ENCODE measurements at regions not wholly inside any gene's neighbourhood (a gene's known extent, or its start where the extent isn't known, plus 50 kb on each side); places are given as distances from the start of the nearest gene placed in this dataset.

DNA sequence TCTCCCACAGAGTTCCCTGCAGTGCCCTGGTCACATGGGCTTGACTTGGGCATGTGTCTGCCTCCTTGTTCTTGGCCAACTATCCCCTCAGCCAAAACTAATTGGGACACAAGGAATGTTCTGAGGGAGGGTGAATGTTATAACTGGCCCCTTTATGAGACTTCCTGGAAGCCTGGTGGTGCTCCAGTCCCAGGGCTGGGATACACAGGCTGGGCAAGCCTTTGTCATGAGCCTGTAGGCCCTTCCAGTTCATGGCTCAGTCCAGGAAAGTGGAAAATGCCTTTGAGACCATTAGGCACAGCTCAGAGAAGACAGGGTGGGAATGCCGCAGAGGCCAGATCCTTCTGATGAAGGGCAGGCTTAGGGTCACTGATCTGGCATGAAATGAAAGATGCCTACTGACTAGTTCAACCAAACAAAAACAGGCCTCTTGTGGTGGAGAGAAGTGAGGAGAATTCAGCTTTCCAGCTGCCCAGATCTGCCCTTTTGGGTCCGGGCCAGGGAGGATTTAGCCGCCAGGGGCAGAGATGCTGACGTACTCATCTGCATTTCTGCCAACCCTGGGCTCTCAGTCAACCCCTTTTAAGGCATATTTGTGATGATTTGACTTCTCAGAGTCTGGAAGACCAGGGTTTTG is 961.5 kb downstream of the KCNMA1 start:
- intact Hi-C loops (cut with micrococcal nuclease), result no loop called here
- Mint-ChIP-seq H3K4me1 (no peaks in the 10 kb centered on the region), H3K9me3 (ENCODE audit: insufficient read depth) (no peaks in the 10 kb centered on the region), H3K27me3 (peaks cover 3% of the 10 kb centered on the region), H3K4me3 (no peak overlapping the region), H3K27ac (no peak overlapping the region)
- Histone ChIP-seq H3K9me3 (ENCODE audit: control extremely low read depth in 1 of 3, control insufficient read depth in 2 of 3, insufficient read depth in 1 of 3, low read length in 2 of 3) (no peaks in the 10 kb centered on the region), H3K4me1 (ENCODE audit: control insufficient read depth in 2 of 2, insufficient read depth in 2 of 2, low read length in 2 of 2) (no peaks in the 10 kb centered on the region), H3K79me2 (ENCODE audit: control insufficient read depth, insufficient read depth, low read length) (no peaks in the 10 kb centered on the region), H3K9ac (ENCODE audit: low read length) (no peak overlapping the region), H3K27ac (ENCODE audit: low read length in 2 of 2) (no peak overlapping the region), H3K4me2 (replicated peaks; ENCODE audit: low read depth, low read length, poor library complexity, severe bottlenecking) (no peak overlapping the region), H2AFZ (ENCODE audit: insufficient read depth, low read depth, low read length, poor library complexity, severe bottlenecking) (no peak overlapping the region), H3K27me3 (replicated peaks in 1 of 4; ENCODE audit: control extremely low read depth in 1 of 4, control insufficient read depth in 3 of 4, insufficient read depth in 4 of 4, low read length in 3 of 4) (peaks cover 0 to 2% (median 0%) of the 10 kb centered on the region in 4 experiments), H3K36me3 (replicated peaks in 1 of 2; ENCODE audit: control extremely low read depth in 1 of 2, control insufficient read depth in 1 of 2, extremely low read depth in 1 of 2, insufficient read depth in 2 of 2, low read length in 1 of 2) (no peaks in the 10 kb centered on the region), H4K20me1 (ENCODE audit: control insufficient read depth, insufficient read depth, low read length, poor library complexity, severe bottlenecking) (no peaks in the 10 kb centered on the region), H3K4me3 (ENCODE audit: control extremely low read depth in 1 of 5, extremely low read depth in 1 of 5, insufficient read depth in 1 of 5, low read depth in 2 of 5, low read length in 4 of 5) (no peak overlapping the region)
- 60% methylated on average over 3 of the region's 4 CpGs for WGBS (ENCODE audit: insufficient coverage)
- ATAC-seq (ENCODE audit: low read depth) (no peak), DNase-seq (no peak)
- POLR2A ChIA-PET, result no interaction called here
- no peak for TF ChIP-seq EZH2 (IDR thresholded peaks at IDR 0.05; ENCODE audit: borderline replicate concordance, insufficient read depth, low read depth, low read length, poor library complexity, severe bottlenecking)
- TF ChIP-seq, protein P1, sequence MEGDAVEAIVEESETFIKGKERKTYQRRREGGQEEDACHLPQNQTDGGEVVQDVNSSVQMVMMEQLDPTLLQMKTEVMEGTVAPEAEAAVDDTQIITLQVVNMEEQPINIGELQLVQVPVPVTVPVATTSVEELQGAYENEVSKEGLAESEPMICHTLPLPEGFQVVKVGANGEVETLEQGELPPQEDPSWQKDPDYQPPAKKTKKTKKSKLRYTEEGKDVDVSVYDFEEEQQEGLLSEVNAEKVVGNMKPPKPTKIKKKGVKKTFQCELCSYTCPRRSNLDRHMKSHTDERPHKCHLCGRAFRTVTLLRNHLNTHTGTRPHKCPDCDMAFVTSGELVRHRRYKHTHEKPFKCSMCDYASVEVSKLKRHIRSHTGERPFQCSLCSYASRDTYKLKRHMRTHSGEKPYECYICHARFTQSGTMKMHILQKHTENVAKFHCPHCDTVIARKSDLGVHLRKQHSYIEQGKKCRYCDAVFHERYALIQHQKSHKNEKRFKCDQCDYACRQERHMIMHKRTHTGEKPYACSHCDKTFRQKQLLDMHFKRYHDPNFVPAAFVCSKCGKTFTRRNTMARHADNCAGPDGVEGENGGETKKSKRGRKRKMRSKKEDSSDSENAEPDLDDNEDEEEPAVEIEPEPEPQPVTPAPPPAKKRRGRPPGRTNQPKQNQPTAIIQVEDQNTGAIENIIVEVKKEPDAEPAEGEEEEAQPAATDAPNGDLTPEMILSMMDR (IDR thresholded peaks at IDR 0.05), result no peak
- CTCF ChIA-PET, result no interaction called here

DNA sequence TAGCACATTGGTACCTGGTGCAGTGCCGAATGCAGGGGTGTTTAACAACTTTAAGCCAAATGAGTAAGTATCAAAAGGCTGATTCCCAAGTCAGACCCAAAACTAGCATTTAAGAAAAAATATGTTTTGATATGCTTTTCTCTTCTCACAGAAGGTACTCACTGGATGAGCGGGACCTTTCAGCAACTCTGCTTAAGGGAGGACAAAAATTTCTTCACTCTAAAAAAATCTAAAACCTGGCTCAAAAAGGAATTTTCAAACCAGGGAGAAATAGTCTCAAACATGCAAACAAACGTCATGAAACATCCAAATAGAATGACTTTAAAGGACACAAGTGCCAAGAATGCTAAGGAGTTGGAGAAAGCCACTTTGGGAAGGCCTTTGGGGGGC is 962.1 kb downstream of the KCNMA1 start:
- Histone ChIP-seq H2AFZ (ENCODE audit: insufficient read depth, low read depth, low read length, poor library complexity, severe bottlenecking) (no peak overlapping the region), H3K4me1 (ENCODE audit: control insufficient read depth in 2 of 2, insufficient read depth in 2 of 2, low read length in 2 of 2) (no peaks in the 10 kb centered on the region), H3K9me3 (ENCODE audit: control extremely low read depth in 1 of 3, control insufficient read depth in 2 of 3, insufficient read depth in 1 of 3, low read length in 2 of 3) (peaks cover 0 to under 1% (median 0%) of the 10 kb centered on the region in 3 donors), H3K36me3 (replicated peaks in 1 of 2; ENCODE audit: control extremely low read depth in 1 of 2, control insufficient read depth in 1 of 2, extremely low read depth in 1 of 2, insufficient read depth in 2 of 2, low read length in 1 of 2) (no peaks in the 10 kb centered on the region), H3K4me2 (replicated peaks; ENCODE audit: low read depth, low read length, poor library complexity, severe bottlenecking) (no peak overlapping the region), H3K79me2 (ENCODE audit: control insufficient read depth, insufficient read depth, low read length) (no peaks in the 10 kb centered on the region), H3K4me3 (ENCODE audit: control extremely low read depth in 1 of 5, extremely low read depth in 1 of 5, insufficient read depth in 1 of 5, low read depth in 2 of 5, low read length in 4 of 5) (no peak overlapping the region), H3K9ac (ENCODE audit: low read length) (no peak overlapping the region), H3K27me3 (replicated peaks in 1 of 4; ENCODE audit: control extremely low read depth in 1 of 4, control insufficient read depth in 3 of 4, insufficient read depth in 4 of 4, low read length in 3 of 4) (peaks cover 0 to 2% (median 0%) of the 10 kb centered on the region in 4 experiments), H4K20me1 (ENCODE audit: control insufficient read depth, insufficient read depth, low read length, poor library complexity, severe bottlenecking) (no peaks in the 10 kb centered on the region), H3K27ac (ENCODE audit: low read length in 2 of 2) (no peak overlapping the region)
- CTCF ChIA-PET, result no interaction called here
- Mint-ChIP-seq H3K27me3 (peaks cover 3% of the 10 kb centered on the region), H3K9me3 (ENCODE audit: insufficient read depth) (no peaks in the 10 kb centered on the region), H3K27ac (no peak overlapping the region), H3K4me1 (no peaks in the 10 kb centered on the region), H3K4me3 (no peak overlapping the region)
- no peak for TF ChIP-seq EZH2 (IDR thresholded peaks at IDR 0.05; ENCODE audit: borderline replicate concordance, insufficient read depth, low read depth, low read length, poor library complexity, severe bottlenecking)
- TF ChIP-seq, protein P1 (IDR thresholded peaks at IDR 0.05), result no peak
- 80% methylated on average over 1 of the region's 3 CpGs for WGBS (ENCODE audit: insufficient coverage)
- POLR2A ChIA-PET, result no interaction called here
- DNase-seq (no peak), ATAC-seq (ENCODE audit: low read depth) (no peak)
- intact Hi-C loops (cut with micrococcal nuclease), result no loop called here

Measured in B cell (primary cell).